K562 (cell line): ENCODE measurements at regions not wholly inside any gene's neighbourhood (a gene's known extent, or its start where the extent isn't known, plus 50 kb on each side); places are given as distances from the start of the nearest gene placed in this dataset.

ENCODE experiments used
- AFF1 ChIP-seq, 2 experiments: fragments of 450-650 bp; IDR thresholded peaks; 2 replicates each; pipeline ENCODE4 v1.6.1; 2018; ENCODE audit warnings: mild to moderate bottlenecking in 2 of 2, low read depth in 1 of 2; ENCODE audit not compliant: partially characterized antibody in 2 of 2
- CBX3 ChIP-seq, 2 experiments: IDR thresholded peaks; 1 replicate in 1 of 2; 2 replicates in 1 of 2; pipeline ENCODE4 v1.6.1; 2012; ENCODE audit warnings: inconsistent platforms in 2 of 2, low read length in 2 of 2, borderline replicate concordance in 1 of 2, control low read depth in 1 of 2
- CEBPB ChIP-seq: fragments of 450-650 bp; IDR thresholded peaks from 2 replicates; pipeline ENCODE4 v1.6.1; 2016; ENCODE audit warnings: missing genetic modification characterization, missing compliant biosample characterization
- ETS1 ChIP-seq: conservative IDR thresholded peaks from 2 replicates; pipeline ENCODE4 v1.6.1; 2011; ENCODE audit warnings: low read depth, mild to moderate bottlenecking, low read length; ENCODE audit not compliant: control insufficient read depth
- HDAC3 ChIP-seq: fragments of 450-650 bp; IDR thresholded peaks from 2 replicates; pipeline ENCODE4 v1.6.1; 2018; ENCODE audit warnings: borderline replicate concordance, mild to moderate bottlenecking, moderate library complexity; ENCODE audit not compliant: partially characterized antibody
- KAT8 ChIP-seq: fragments of 450-650 bp; IDR thresholded peaks from 2 replicates; pipeline ENCODE4 v1.6.1; 2016; ENCODE audit warnings: low read depth, mild to moderate bottlenecking
- KDM2B ChIP-seq: fragments of 250-450 bp; sonication (Bioruptor Pico); IDR thresholded peaks from 2 replicates; pipeline ENCODE4 v1.8.0; 2021; ENCODE audit warnings: mild to moderate bottlenecking, moderate library complexity
- KLF10 ChIP-seq: fragments of 250-450 bp; sonication (Bioruptor Pico); IDR thresholded peaks from 2 replicates; pipeline ENCODE4 v1.6.1; 2021; ENCODE audit warnings: matching md5 sums
- NBN ChIP-seq: fragments of 450-650 bp; IDR thresholded peaks from 2 replicates; pipeline ENCODE4 v1.6.1; 2016; ENCODE audit warnings: low read depth, mild to moderate bottlenecking
- NFRKB ChIP-seq: fragments of 450-650 bp; IDR thresholded peaks from 2 replicates; pipeline ENCODE4 v1.6.1; 2016; ENCODE audit warnings: low read depth
- NKRF ChIP-seq: fragments of 450-650 bp; IDR thresholded peaks from 2 replicates; pipeline ENCODE4 v1.6.1; 2016; ENCODE audit warnings: borderline replicate concordance
- RAD21 ChIP-seq, 2 experiments: fragments of 250-450 bp in 1 of 2; fragments of 450-650 bp in 1 of 2; sonication (Bioruptor Pico) in 1 of 2; formaldehyde crosslinking in 1 of 2; IDR thresholded peaks in 1 of 2; conservative IDR thresholded peaks in 1 of 2; 2 replicates each; pipeline versions ENCODE4 v1.4.0 to v1.8.0; 2020 to 2022; ENCODE audit warnings: mild to moderate bottlenecking in 2 of 2, moderate library complexity in 1 of 2
- SIN3A ChIP-seq, 2 experiments: fragments of 150-350 bp in 1 of 2; IDR thresholded peaks; 2 replicates each; pipeline ENCODE4 v1.6.1; 2011 to 2016; ENCODE audit warnings: borderline replicate concordance in 2 of 2, low read depth in 2 of 2, low read length in 2 of 2, mild to moderate bottlenecking in 2 of 2, moderate library complexity in 2 of 2; ENCODE audit not compliant: control insufficient read depth in 1 of 2
- TARDBP ChIP-seq: fragments of 450-650 bp; IDR thresholded peaks from 2 replicates; pipeline ENCODE4 v1.6.1; 2016
- TCF7 ChIP-seq: sonication (generic); IDR thresholded peaks from 2 replicates; pipeline ENCODE4 v1.6.1; 2016; ENCODE audit warnings: antibody characterized with exemption, borderline replicate concordance
- ZC3H4 ChIP-seq: sonication (generic); formaldehyde crosslinking; IDR thresholded peaks from 2 replicates; pipeline ENCODE4 v1.9.0; 2021; ENCODE audit warnings: missing genetic modification reagents, borderline replicate concordance
- ZNF174 ChIP-seq: fragments of 250-450 bp; sonication (Bioruptor Pico); IDR thresholded peaks from 2 replicates; pipeline ENCODE4 v1.4.0; 2020; ENCODE audit warnings: mild to moderate bottlenecking
- ZNF282 ChIP-seq: sonication (generic); formaldehyde crosslinking; IDR thresholded peaks from 2 replicates; pipeline ENCODE4 v1.8.1; 2023; ENCODE audit warnings: missing genetic modification reagents
- ZNF41 ChIP-seq: fragments of 250-450 bp; sonication (Bioruptor Pico); conservative IDR thresholded peaks from 2 replicates; pipeline ENCODE4 v1.4.0; 2020; ENCODE audit warnings: mild to moderate bottlenecking
- ZNF584 ChIP-seq: fragments of 200-800 bp; sonication (Bioruptor generic); IDR thresholded peaks from 2 replicates; pipeline ENCODE4 v1.6.1; 2016; ENCODE audit warnings: low read depth, mild to moderate bottlenecking, missing genetic modification characterization, missing compliant biosample characterization
- ZNF79 ChIP-seq: fragments of 250-450 bp; sonication (Bioruptor Pico); IDR thresholded peaks from 2 replicates; pipeline ENCODE4 v1.4.0; 2020; ENCODE audit warnings: low read depth, mild to moderate bottlenecking, moderate library complexity
- TF ChIP-seq, protein P1 (sequence below): fragments of 250-450 bp; sonication (Bioruptor Pico); IDR thresholded peaks from 2 replicates; pipeline ENCODE4 v1.5.0; 2021

DNA sequence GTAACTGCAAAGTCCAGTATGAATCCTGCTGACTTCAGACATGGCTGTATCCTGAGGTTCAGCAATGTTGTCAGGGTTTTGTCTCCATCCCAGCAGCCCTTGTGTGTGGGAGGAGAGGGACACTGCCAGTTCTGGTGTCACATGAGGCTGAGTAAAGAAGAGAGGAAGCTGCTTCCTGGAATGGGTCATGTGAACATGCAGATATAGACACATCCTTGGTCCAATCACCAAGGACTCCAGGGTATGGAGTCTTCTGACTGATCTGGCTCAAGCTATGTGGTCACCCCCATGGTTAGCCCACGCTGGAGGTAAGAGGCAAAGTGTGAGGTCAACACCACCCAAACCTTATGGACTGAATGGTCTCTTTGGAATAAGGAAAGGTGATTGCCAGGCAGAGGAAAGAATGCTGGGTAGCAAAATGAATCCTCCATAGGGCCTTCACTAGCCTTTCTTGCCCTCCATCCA lies 134.4 kb upstream of the SLC1A4 start (continued):
- peak in 1 of 2 experiments; percentile 66; a peak in 1 of 3 replicates for TF ChIP-seq CBX3 (IDR thresholded peaks at IDR 0.05; ENCODE audit: borderline replicate concordance in 1 of 2, low read length in 2 of 2)
- TF ChIP-seq TCF7, result no peak
- no peak for TF ChIP-seq KLF10 (CRISPR knock-in tag)
- TF ChIP-seq ZNF584 (CRISPR knock-in tag), result peak; percentile 86; the same call in 1 of the 2 replicates
- TF ChIP-seq ZNF282 (CRISPR knock-in tag), result no peak
- TF ChIP-seq KAT8, result no peak
- 0 out of 4 replicates have a peak, but pooled peaks of 1 of the 2 experiments have one; percentile 36 for TF ChIP-seq SIN3A (IDR thresholded peaks at IDR 0.05; ENCODE audit: borderline replicate concordance in 2 of 2, control insufficient read depth in 1 of 2, low read depth in 2 of 2, low read length in 2 of 2)
- TF ChIP-seq, protein P1, sequence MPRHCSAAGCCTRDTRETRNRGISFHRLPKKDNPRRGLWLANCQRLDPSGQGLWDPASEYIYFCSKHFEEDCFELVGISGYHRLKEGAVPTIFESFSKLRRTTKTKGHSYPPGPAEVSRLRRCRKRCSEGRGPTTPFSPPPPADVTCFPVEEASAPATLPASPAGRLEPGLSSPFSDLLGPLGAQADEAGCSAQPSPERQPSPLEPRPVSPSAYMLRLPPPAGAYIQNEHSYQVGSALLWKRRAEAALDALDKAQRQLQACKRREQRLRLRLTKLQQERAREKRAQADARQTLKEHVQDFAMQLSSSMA (CRISPR knock-in tag), result no peak
- TF ChIP-seq NFRKB, result peak; percentile 88; the same call in 1 of the 2 replicates
- no peak for TF ChIP-seq AFF1 (IDR thresholded peaks at IDR 0.05; ENCODE audit: low read depth in 1 of 2, partially characterized antibody in 2 of 2)
- TF ChIP-seq NKRF, result no peak
- TF ChIP-seq HDAC3, result no peak
- TF ChIP-seq ZNF41, result 0 out of 2 replicates have a peak, but pooled peaks have one; percentile 6
- TF ChIP-seq ETS1, result no peak
- TF ChIP-seq ZNF79 (CRISPR knock-in tag), result peak; percentile 39; the same call in 1 of the 2 replicates
- TF ChIP-seq CEBPB (tag), result no peak
- no peak for TF ChIP-seq NBN
- TF ChIP-seq KDM2B (CRISPR knock-in tag), result no peak
- no peak for TF ChIP-seq ZNF174 (CRISPR knock-in tag)
- no peak for TF ChIP-seq TARDBP
- TF ChIP-seq ZC3H4 (CRISPR knock-in tag), result no peak
- no peak; a peak in 1 of 4 replicates for TF ChIP-seq RAD21 (CRISPR knock-in tag; conservative IDR thresholded peaks at IDR 0.05 in 1 of 2, IDR thresholded peaks at IDR 0.05 in 1 of 2)
